ENCODE measurements at regions not wholly inside any gene's neighbourhood (a gene's known extent, or its start where the extent isn't known, plus 50 kb on each side); places are given as distances from the start of the nearest gene placed in this dataset.

DNA sequence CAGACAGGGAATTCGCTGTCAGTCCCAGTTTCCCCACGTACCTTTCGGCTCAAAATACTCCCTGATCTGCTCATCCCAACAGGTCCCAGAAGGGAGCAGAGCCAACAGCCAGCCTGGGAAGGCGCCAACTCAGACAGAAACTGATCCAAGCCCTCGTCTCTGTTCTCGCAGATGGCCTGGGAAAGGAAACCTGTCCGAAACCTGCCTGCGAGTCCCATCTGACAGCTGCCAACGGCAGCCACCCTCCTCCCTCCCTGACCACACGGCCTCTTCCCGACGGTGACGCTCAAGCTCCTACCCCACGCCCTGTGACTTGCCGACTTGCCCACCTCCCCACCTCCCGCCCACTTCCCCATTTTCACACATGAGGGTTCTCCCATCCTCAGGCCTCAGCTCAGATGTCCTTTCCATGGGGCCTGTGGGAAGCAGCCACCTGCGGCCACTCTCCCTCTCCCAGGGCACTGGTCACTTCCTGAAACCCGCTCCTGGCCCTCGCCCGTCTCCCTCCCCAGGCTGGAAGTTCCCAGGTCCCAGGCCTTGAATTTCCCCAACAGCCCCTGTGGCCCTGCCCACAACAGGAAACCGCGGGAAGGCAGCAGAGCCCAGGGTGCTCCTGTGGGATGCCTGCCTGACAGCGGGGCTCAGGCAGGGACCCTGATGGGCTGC is 60.9 kb upstream of the FBRSL1 start:
- TF ChIP-seq, protein P1, sequence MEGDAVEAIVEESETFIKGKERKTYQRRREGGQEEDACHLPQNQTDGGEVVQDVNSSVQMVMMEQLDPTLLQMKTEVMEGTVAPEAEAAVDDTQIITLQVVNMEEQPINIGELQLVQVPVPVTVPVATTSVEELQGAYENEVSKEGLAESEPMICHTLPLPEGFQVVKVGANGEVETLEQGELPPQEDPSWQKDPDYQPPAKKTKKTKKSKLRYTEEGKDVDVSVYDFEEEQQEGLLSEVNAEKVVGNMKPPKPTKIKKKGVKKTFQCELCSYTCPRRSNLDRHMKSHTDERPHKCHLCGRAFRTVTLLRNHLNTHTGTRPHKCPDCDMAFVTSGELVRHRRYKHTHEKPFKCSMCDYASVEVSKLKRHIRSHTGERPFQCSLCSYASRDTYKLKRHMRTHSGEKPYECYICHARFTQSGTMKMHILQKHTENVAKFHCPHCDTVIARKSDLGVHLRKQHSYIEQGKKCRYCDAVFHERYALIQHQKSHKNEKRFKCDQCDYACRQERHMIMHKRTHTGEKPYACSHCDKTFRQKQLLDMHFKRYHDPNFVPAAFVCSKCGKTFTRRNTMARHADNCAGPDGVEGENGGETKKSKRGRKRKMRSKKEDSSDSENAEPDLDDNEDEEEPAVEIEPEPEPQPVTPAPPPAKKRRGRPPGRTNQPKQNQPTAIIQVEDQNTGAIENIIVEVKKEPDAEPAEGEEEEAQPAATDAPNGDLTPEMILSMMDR (IDR thresholded peaks at IDR 0.05) = no peak
- peak; percentile 2 for TF ChIP-seq EZH2 (IDR thresholded peaks at IDR 0.05)
- Histone ChIP-seq H3K27ac (peak overlapping the region; percentile 81), H2AFZ (replicated peaks) (no peak overlapping the region), H3K9me3 (ENCODE audit: low read depth) (no peaks in the 10 kb centered on the region), H3K4me3 (peak overlapping the region; percentile 14), H3K27me3 (peaks cover 47% of the 10 kb centered on the region), H3F3A (ENCODE audit: low read depth) (peaks cover 47% of the 10 kb centered on the region), H3K9ac (no peak overlapping the region), H3K4me2 (peak overlapping the region; percentile 68), H4K20me1 (ENCODE audit: low read depth) (no peaks in the 10 kb centered on the region), H3K4me1 (peaks cover 57% of the 10 kb centered on the region), H3K36me3 (no peaks in the 10 kb centered on the region), H3K79me2 (ENCODE audit: low read depth) (no peaks in the 10 kb centered on the region)
- Mint-ChIP-seq H3K36me3 (peaks cover 2% of the 10 kb centered on the region), H3K4me1 (peaks cover 59% of the 10 kb centered on the region), H3K27ac (peak overlapping the region; percentile 46), H3K4me3 (peak overlapping the region; percentile 63), H3K9me3 (peaks cover 22% of the 10 kb centered on the region), H3K27me3 (ENCODE audit: insufficient read depth, low read depth) (peaks cover 63% of the 10 kb centered on the region)
- peak; percentile 41 for DNase-seq (ENCODE audit: low spot score)

DNA sequence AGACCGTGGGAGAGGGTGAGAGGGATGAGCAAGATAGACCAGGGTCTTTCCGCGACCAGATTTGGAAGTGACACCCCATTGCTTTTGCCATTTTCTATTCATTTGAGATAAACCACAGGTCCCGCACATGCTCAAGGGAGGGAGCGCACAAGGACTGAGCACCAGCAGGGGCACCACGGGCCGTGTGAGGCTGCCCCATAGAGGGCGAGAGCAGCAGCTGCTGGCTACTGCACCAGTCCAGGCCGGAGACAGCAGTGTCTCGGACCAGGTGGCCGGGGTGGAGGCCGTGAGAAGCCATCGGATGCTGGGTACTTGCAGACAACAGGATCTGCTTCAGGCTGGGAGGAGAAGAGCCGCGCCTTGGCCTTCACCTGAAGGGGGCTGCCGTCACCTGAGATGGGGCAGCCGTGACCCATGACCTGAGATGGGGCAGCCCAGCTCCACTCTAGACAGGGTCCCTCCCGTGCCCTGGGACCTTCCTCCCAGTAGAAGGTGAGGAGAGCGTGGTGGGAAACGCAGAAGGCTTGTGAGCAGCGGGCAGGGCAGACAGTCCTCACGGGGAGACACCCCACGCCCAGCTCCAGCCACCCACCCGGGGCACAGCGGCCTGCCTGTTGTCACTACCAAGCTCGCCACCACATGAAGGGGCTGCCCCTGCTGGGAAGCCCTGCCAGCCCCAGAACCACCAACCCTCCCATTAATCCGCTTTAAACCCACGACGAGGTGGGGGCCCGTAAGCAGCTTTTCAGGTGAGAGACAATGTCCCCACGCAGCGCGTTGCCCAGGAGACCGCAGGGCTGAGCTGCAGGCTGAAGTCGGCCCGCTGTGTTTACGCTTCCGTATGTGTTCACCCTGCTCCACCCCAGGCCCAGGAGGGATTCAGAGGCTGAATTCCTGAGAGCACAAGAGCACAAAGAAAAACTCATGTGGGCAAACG is 61.7 kb upstream of the FBRSL1 start:
- peak overlapping the region; percentile 63 for H3K4me3 Mint-ChIP-seq
- TF ChIP-seq EZH2 (IDR thresholded peaks at IDR 0.05) = no peak
- TF ChIP-seq, protein P1 (IDR thresholded peaks at IDR 0.05) = peak; percentile 23
- Histone ChIP-seq H3K4me1 (peaks cover 64% of the 10 kb centered on the region), H3K79me2 (ENCODE audit: low read depth) (no peaks in the 10 kb centered on the region), H3K4me3 (peak overlapping the region; percentile 14), H3K27me3 (peaks cover 48% of the 10 kb centered on the region), H3K9ac (no peak overlapping the region), H3K36me3 (no peaks in the 10 kb centered on the region), H3K27ac (peak overlapping the region; percentile 81), H3K4me2 (peak overlapping the region; percentile 68), H3K9me3 (ENCODE audit: low read depth) (no peaks in the 10 kb centered on the region), H3F3A (ENCODE audit: low read depth) (peaks cover 55% of the 10 kb centered on the region), H2AFZ (replicated peaks) (no peak overlapping the region), H4K20me1 (ENCODE audit: low read depth) (no peaks in the 10 kb centered on the region)
- H3K27ac Mint-ChIP-seq = no peak overlapping the region
- peak; percentile 85 for DNase-seq (ENCODE audit: low spot score)
- peaks cover 2% of the 10 kb centered on the region for H3K36me3 Mint-ChIP-seq
- H3K27me3 Mint-ChIP-seq (ENCODE audit: insufficient read depth, low read depth) = peaks cover 67% of the 10 kb centered on the region
- peaks cover 62% of the 10 kb centered on the region for H3K4me1 Mint-ChIP-seq
- peaks cover 20% of the 10 kb centered on the region for H3K9me3 Mint-ChIP-seq

DNA sequence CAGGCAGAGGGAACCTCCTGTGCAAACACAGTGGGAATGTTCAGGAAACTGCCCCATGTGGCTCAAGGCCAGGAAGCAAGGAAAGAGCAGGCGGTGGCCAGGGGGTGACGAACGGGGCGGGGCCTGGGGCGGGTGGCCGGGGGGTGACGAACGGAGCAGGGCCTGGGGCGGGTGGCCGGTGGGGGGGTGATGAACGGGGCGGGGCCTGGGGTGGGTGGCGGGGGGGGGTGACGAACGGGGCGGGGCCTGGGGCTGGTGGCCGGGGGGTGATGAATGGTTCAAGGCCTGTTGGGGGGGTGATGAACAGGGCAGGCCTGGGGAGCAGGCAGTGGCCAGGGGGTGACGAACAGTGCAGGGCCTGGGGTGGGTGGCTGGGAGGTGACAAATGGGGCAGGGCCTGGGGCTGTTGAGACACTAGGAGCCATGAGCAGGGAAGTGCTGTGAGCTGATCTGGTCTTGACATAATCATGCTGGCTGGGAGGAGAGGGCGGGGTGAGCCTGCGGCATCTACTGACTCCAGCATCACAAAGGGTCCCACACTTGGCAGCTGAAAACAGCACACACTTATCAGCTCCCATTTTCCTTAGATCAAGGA is 62.7 kb upstream of the FBRSL1 start:
- H3K27ac ChIP-seq = no peak overlapping the region
- H4K20me1 ChIP-seq (ENCODE audit: low read depth) = no peaks in the 10 kb centered on the region
- H3K79me2 ChIP-seq (ENCODE audit: low read depth) = no peaks in the 10 kb centered on the region
- TF ChIP-seq EZH2phosphoT487 (IDR thresholded peaks at IDR 0.05) (no peak), EZH2 (IDR thresholded peaks at IDR 0.05) (no peak)
- TF ChIP-seq, protein P1 (IDR thresholded peaks at IDR 0.05) = no peak
- H3K27me3 ChIP-seq = peaks cover 51% of the 10 kb centered on the region
- peaks cover 63% of the 10 kb centered on the region for H3K4me1 ChIP-seq
- Mint-ChIP-seq H3K27ac (no peak overlapping the region), H3K9me3 (peaks cover 20% of the 10 kb centered on the region), H3K27me3 (ENCODE audit: insufficient read depth, low read depth) (peaks cover 71% of the 10 kb centered on the region), H3K4me3 (peak overlapping the region; percentile 30), H3K4me1 (peaks cover 62% of the 10 kb centered on the region), H3K36me3 (peaks cover 2% of the 10 kb centered on the region)
- no peaks in the 10 kb centered on the region for H3K9me3 ChIP-seq (ENCODE audit: low read depth)
- H3K4me3 ChIP-seq = no peak overlapping the region
- H3K4me2 ChIP-seq = no peak overlapping the region
- H3K9ac ChIP-seq = no peak overlapping the region
- DNase-seq (ENCODE audit: low spot score) = no peak
- H3F3A ChIP-seq (ENCODE audit: low read depth) = peaks cover 65% of the 10 kb centered on the region
- no peaks in the 10 kb centered on the region for H3K36me3 ChIP-seq
- H2AFZ ChIP-seq (replicated peaks) = no peak overlapping the region
